Middle frontal gyrus (tissue), 1 donor: ENCODE measurements at regions not wholly inside any gene's neighbourhood (a gene's known extent, or its start where the extent isn't known, plus 50 kb on each side); places are given as distances from the start of the nearest gene placed in this dataset.
"Not testable (repeated sequence)": the region's sequence is repeated elsewhere in the genome, so short reads cannot be mapped to it uniquely, and the experiment has no call there.

Experiments used
- DNase-seq: peaks from one replicate; pipeline ENCODE4 v3.0.0-alpha.2; 2015; ENCODE audit warnings: low spot score; ENCODE audit errors: extremely low spot score

GRCh38 chr21:35538386-35538785, 489.3 kb upstream of the RUNX1 start:
- no peak for DNase-seq

- DNase-seq = no peak
These were observed 488.5 kb upstream of the RUNX1 start for GRCh38 chr21:35537604-35538003.

GRCh38 chr21:35533893-35534292, 484.8 kb upstream of the RUNX1 start:
- DNase-seq = no peak

- no peak for DNase-seq
These were observed 481.7 kb upstream of the RUNX1 start for GRCh38 chr21:35530766-35531165.

DNA sequence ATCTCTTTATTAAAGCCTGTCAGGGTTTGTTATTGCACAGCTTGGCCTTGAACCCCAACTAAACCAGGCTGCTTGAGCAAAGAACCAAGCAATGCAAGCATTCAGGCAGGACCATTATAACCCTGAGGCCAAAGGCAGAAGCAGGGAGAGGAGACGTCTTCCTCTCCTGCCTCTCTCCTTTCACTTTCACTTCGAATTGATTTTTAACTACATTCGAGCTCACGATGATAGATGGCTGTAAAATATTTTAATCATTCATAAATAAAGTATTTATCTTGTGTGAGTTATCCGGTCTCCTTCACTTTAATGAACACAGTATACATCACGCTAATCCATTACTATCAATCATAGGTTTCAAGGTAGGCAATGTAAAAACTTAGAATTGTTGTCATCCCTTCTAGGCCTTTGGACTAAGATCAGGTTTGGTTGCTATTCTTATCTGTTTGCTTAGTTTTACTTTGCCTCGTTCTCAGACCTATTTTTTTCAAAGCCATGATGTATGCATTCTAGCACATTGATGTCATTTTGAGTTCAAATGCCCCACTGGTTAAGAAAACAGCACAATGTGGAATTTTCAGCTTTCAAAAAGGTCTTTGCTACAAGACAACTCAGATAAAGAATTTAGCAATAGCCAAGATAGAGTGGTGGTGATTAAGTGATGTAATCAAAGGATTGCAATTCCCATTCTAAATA, 480.2 kb upstream of the RUNX1 start:
- DNase-seq = no peak

- DNase-seq = no peak
These were observed 479.3 kb upstream of the RUNX1 start for GRCh38 chr21:35528116-35529042.

GRCh38 chr21:35527358-35527757, 478.3 kb upstream of the RUNX1 start:
- no peak for DNase-seq

DNA sequence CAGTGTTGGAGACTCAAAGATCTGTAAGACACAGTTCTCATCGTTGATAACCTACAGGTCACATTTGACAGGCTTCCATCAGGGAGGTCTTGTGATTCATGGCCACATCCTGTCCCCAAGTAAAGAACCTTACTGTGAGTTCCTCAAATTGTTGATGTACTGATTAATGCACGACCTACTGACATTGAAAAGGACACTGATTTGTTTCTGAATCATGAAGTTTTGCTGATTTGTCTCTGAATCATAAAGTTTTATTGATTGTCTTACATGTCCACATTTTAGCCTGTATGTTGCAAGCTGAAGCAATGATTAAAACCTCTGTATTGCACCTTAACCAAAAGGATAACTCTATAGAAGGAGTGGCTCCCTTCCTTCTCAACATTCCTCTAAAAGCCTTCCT, 476.3 kb upstream of the RUNX1 start:
- DNase-seq = no peak

- no peak for DNase-seq
These were observed 472.9 kb upstream of the RUNX1 start for GRCh38 chr21:35521852-35522505.

DNA sequence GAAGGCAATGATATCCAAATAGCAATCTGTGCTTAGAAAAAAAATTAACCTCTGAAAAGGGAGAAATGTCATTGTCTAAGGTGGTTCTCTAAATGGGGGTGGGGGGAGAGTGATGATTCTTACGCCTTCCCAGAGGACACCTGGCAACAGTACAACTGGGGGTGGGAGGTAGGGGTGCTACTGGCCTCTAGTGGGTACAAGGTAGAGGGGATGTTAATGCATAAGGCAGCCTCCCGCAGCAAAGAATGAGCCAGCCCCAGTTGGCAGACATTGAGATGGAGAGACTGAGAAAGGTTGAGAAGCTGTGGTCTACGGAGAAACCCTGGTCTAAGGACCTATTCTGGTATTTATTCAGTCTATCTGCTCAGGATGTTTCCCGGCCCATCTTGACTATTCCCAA, 472.2 kb upstream of the RUNX1 start:
- no peak for DNase-seq

GRCh38 chr21:35520856-35521255, 471.8 kb upstream of the RUNX1 start:
- no peak for DNase-seq

- no peak for DNase-seq
These were observed 471.2 kb upstream of the RUNX1 start for GRCh38 chr21:35520302-35520701.

DNA sequence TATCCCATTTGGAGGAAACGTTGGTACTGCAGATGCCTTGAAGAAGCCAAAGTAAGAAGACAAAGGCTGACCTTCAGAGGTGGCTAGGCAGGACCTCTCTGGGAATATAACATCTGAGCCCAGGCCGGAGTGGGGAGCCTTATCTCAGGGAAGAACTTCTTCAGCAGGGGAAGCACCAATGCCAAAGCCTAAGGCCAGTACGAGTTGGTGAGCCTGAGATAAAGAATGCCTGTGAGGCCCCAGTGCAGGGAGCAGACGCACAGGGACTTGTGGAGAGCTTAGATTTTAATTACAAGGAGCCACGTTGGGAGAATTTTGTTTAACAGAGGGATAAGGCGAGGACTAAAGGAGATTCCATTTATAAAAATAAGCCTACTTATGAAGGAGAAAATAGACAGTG, 468.8 kb upstream of the RUNX1 start:
- DNase-seq = no peak

DNA sequence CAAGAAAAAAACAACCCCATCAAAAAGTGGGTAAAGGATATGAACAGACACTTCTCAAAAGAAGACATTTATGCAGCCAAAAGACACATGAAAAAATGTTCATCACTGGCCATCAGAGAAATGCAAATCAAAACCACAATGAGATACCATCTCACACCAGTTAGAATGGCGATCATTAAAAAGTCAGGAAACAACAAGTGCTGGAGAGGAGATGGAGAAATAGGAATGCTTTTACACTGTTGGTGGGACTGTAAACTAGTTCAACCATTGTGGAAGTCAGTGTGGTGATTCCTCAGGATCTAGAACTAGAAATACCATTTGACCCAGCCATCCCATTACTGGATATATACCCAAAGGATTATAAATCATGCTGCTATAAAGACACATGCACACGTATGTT, 467.2 kb upstream of the RUNX1 start:
- DNase-seq = not testable (repeated sequence)

GRCh38 chr21:35512346-35512745, 463.2 kb upstream of the RUNX1 start:
- no peak for DNase-seq

DNA sequence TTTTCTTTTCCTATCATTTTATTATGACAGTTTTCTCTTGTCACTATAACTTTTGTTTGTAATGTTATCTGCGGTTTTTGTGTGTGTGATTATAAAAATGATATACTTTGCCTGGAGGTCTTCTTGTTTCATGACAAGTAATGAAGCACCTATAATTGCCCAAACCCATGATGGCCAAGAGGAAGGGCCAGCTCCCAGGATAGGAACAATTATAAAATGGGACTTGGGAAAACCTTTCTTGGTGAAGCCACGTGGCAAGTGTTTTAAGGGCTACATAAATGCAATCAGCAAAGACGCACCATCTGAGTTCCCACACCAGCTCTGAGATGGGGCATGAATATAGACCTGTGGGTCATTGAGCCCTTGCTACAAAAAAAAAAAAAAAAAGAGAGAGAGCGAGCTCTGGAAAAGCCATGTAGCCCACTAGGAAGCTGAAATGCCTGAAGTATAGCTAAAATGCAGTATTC, 462.6 kb upstream of the RUNX1 start:
- DNase-seq = no peak

DNA sequence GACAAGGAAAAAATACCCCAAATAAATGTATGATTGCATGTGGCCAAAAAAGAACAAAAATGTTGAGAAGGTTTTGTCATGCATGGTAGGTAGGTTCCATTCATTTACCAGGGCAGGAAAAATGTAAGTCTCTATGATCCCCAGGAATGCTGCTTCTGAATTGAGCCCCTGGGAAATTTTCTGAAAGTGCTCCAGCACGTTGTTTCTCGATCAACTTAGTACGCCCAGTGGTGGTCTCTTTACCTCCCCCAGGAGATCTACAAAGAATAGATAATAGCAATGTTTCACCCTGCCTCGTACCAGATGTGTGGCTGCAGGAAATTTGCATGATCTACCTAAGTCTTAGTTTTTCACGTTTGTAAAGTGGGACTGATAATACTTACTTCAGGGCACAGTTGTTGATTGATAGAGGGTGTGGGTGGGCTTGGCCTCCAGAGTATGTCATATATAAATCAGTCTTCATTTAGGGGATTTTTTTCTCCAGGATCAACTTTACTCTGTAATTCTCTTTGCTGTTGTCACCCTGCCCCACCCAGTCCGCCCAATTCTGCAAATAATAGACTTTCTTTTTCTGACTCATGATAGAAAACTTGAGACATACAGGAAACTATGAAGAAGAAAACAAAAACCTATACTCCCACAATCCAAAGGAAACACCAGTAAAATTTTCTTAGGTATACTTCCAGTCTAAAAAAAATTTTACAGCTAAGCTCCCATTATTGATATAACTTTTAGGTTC, 462.0 kb upstream of the RUNX1 start:
- no peak for DNase-seq

GRCh38 chr21:35510294-35510693, 461.2 kb upstream of the RUNX1 start:
- DNase-seq = no peak

GRCh38 chr21:35509001-35509704, 460.1 kb upstream of the RUNX1 start:
- no peak for DNase-seq

DNA sequence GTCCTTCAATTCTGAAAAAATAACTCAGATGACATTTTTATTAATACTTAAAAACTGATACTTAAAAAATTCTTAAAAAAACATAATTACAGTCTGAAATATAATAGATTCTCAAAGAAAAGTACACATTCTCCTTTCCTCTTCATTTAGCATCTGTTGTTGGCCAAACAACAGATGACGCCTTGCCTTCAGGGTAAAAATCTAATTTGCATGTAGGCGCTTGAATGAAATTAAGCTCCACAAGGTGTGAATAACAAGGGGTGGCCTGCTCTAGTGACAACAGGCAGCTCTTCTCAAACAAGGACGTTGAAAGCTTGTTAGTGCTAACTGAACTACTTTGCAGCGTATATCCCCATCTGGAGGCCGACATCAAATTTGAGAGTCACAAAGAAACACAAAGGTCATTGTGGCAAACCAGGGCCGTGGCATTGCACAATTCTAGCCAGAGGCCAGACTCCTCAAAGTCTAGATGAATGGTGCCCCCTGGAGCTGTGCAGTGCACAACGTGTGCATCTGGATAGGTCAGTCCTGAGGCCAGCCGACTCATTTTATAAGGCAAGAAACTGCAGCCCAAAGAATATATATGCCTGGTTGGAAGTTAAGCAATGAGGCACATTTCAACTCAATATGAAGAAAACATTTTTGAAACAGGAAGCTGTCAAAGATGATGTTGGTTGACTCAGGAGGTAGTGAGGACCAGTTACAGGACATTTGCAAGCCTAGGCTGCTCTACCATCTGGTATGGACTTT, 459.2 kb upstream of the RUNX1 start:
- no peak for DNase-seq
